IMR-90 (cell line): ENCODE measurements at regions not wholly inside any gene's neighbourhood (a gene's known extent, or its start where the extent isn't known, plus 50 kb on each side); places are given as distances from the start of the nearest gene placed in this dataset.

Source experiments
- ATAC-seq: fragments of 200-7000 bp; cut with Tn5 transposase; 2 replicates; pipeline ENCODE4 v1.9.1; 2020; ENCODE audit warnings: low read depth, mild to moderate bottlenecking, moderate library complexity
- BruUV-seq: library from RNA; stranded (reverse); fragments of 400-500 nt; replicated peaks from 2 replicates; lab custom pipeline; 2021; lab: Mats Ljungman, UMichigan
- CTCF ChIA-PET: fragments of 300-600 bp; formaldehyde crosslinking; extraction: SDS; loops from one replicate; lab custom pipeline; 2021; ENCODE audit warnings: antibody characterized with exemption; lab: Yijun Ruan, JAX
- POLR2A ChIA-PET: fragments of 300-600 bp; sonication (Branson Sonifier 250); formaldehyde crosslinking; loops from one replicate; lab custom pipeline; 2022; ENCODE audit warnings: antibody characterized with exemption; ENCODE audit not compliant: unreplicated experiment; lab: Charles Lee
- DNase-seq: peaks from one replicate; pipeline ENCODE4 v3.0.0; 2013
- H2AFZ ChIP-seq: replicated peaks from 2 replicates; pipeline ENCODE3; 2013; ENCODE audit warnings: low read length, mild to moderate bottlenecking; ENCODE audit not compliant: poor library complexity
- H2AK5ac ChIP-seq: 2 replicates; pipeline ENCODE4 v1.6.1; 2013; ENCODE audit warnings: low read depth, low read length, inconsistent platforms
- H2AK9ac ChIP-seq: replicated peaks from 2 replicates; pipeline ENCODE3; 2013; ENCODE audit warnings: mild to moderate bottlenecking, low read depth, low read length, moderate library complexity; ENCODE audit not compliant: poor library complexity
- H2BK120ac ChIP-seq: 2 replicates; pipeline ENCODE4 v1.6.1; 2013; ENCODE audit warnings: low read depth, low read length, inconsistent platforms
- H2BK15ac ChIP-seq: 3 replicates; pipeline ENCODE4 v1.6.1; 2013; ENCODE audit warnings: low read depth, low read length, inconsistent platforms
- H2BK20ac ChIP-seq: 2 replicates; pipeline ENCODE4 v1.6.1; 2013; ENCODE audit warnings: low read depth, mild to moderate bottlenecking, inconsistent platforms, low read length, moderate library complexity
- H2BK5ac ChIP-seq: 2 replicates; pipeline ENCODE4 v1.6.1; 2013; ENCODE audit warnings: mild to moderate bottlenecking, low read depth, low read length, inconsistent platforms; ENCODE audit not compliant: poor library complexity, severe bottlenecking
- H3K14ac ChIP-seq: replicated peaks from 2 replicates; pipeline ENCODE4 v1.6.1; 2013; ENCODE audit warnings: low read depth, low read length, inconsistent platforms
- H3K18ac ChIP-seq: 2 replicates; pipeline ENCODE4 v1.6.1; 2013; ENCODE audit warnings: low read depth, low read length, control low read depth
- H3K23ac ChIP-seq: 2 replicates; pipeline ENCODE4 v1.6.1; 2013; ENCODE audit warnings: low read depth, low read length, inconsistent platforms
- H3K27ac ChIP-seq: 2 replicates; pipeline ENCODE4 v1.5.1; 2013; ENCODE audit warnings: mild to moderate bottlenecking, control low read depth, low read length; ENCODE audit not compliant: insufficient read depth
- H3K27me3 ChIP-seq: 2 replicates; pipeline ENCODE4 v1.6.1; 2013; ENCODE audit warnings: low read length; ENCODE audit not compliant: control insufficient read depth, insufficient read depth
- H3K36me3 ChIP-seq: 2 replicates; pipeline ENCODE4 v1.6.1; 2013; ENCODE audit warnings: low read length, mixed read lengths; ENCODE audit not compliant: control insufficient read depth, insufficient read depth
- H3K4ac ChIP-seq: 2 replicates; pipeline ENCODE4 v1.6.1; 2013; ENCODE audit warnings: low read depth, low read length, inconsistent platforms
- H3K4me1 ChIP-seq: 2 replicates; pipeline ENCODE4 v1.6.1; 2013; ENCODE audit warnings: low read length, mixed read lengths; ENCODE audit not compliant: control insufficient read depth, insufficient read depth
- H3K4me2 ChIP-seq: 2 replicates; pipeline ENCODE4 v1.6.1; 2013; ENCODE audit warnings: low read depth, mild to moderate bottlenecking, control low read depth, low read length, moderate library complexity
- H3K4me3 ChIP-seq: 2 replicates; pipeline ENCODE4 v1.5.1; 2013; ENCODE audit warnings: low read depth, mild to moderate bottlenecking, control low read depth, low read length, moderate library complexity; ENCODE audit not compliant: insufficient read depth
- H3K56ac ChIP-seq: 2 replicates; pipeline ENCODE4 v1.6.1; 2013; ENCODE audit warnings: low read length, inconsistent platforms; ENCODE audit not compliant: insufficient read depth; ENCODE audit errors: extremely low read depth
- H3K79me1 ChIP-seq, 2 experiments: 2 replicates each; pipeline ENCODE4 v1.6.1; 2013; ENCODE audit warnings: low read length in 2 of 2, inconsistent platforms in 1 of 2, low read depth in 1 of 2
- H3K9ac ChIP-seq: 2 replicates; pipeline ENCODE4 v1.6.1; 2013; ENCODE audit warnings: low read depth, low read length, control low read depth
- H3K9me1 ChIP-seq: 2 replicates; pipeline ENCODE4 v1.6.1; 2013; ENCODE audit warnings: low read length, inconsistent platforms; ENCODE audit not compliant: insufficient read depth
- H3K9me3 ChIP-seq: 2 replicates; pipeline ENCODE4 v1.6.1; 2013; ENCODE audit warnings: low read length; ENCODE audit not compliant: control insufficient read depth, insufficient read depth
- H4K20me1 ChIP-seq: 2 replicates; pipeline ENCODE4 v1.6.1; 2013; ENCODE audit warnings: low read length, inconsistent platforms; ENCODE audit not compliant: insufficient read depth
- H4K5ac ChIP-seq: 2 replicates; pipeline ENCODE4 v1.6.1; 2013; ENCODE audit warnings: mild to moderate bottlenecking, low read depth, low read length, control low read depth
- H4K8ac ChIP-seq, 2 experiments: 2 replicates each; pipeline ENCODE4 v1.6.1; 2013; ENCODE audit warnings: low read depth in 2 of 2, low read length in 2 of 2, control low read depth in 1 of 2, inconsistent platforms in 1 of 2
- H4K91ac ChIP-seq: 2 replicates; pipeline ENCODE4 v1.6.1; 2013; ENCODE audit warnings: low read depth, low read length, inconsistent platforms; ENCODE audit not compliant: insufficient read depth
- BHLHE40 ChIP-seq: fragments of 150-350 bp; IDR thresholded peaks from 2 replicates; pipeline ENCODE4 v1.6.1; 2016; ENCODE audit warnings: mild to moderate bottlenecking, low read depth, low read length
- CEBPB ChIP-seq: IDR thresholded peaks from 2 replicates; pipeline ENCODE4 v1.6.1; 2012; ENCODE audit warnings: low read depth, low read length, improper control_type of control experiment
- CHD1 ChIP-seq: IDR thresholded peaks from 2 replicates; pipeline ENCODE4 v1.6.1; 2012; ENCODE audit warnings: low read depth, low read length, improper control_type of control experiment
- CTCF ChIP-seq: conservative IDR thresholded peaks from 2 replicates; pipeline ENCODE4 v1.5.1; 2012; ENCODE audit warnings: mild to moderate bottlenecking, low read depth, low read length, improper control_type of control experiment
- ELK1 ChIP-seq: fragments of 150-350 bp; IDR thresholded peaks from 2 replicates; pipeline ENCODE4 v1.6.1; 2016; ENCODE audit warnings: low read depth, mild to moderate bottlenecking, low read length, moderate library complexity, borderline replicate concordance
- FOS ChIP-seq: fragments of 150-350 bp; IDR thresholded peaks from 2 replicates; pipeline ENCODE4 v1.6.1; 2016; ENCODE audit warnings: low read depth, low read length
- MAFK ChIP-seq: IDR thresholded peaks from 2 replicates; pipeline ENCODE4 v1.6.1; 2012; ENCODE audit warnings: low read depth, low read length, improper control_type of control experiment
- MAZ ChIP-seq: IDR thresholded peaks from 2 replicates; pipeline ENCODE4 v1.6.1; 2012; ENCODE audit warnings: low read depth, mild to moderate bottlenecking, low read length, improper control_type of control experiment, moderate library complexity, borderline replicate concordance
- MXI1 ChIP-seq: IDR thresholded peaks from 2 replicates; pipeline ENCODE4 v1.6.1; 2012; ENCODE audit warnings: low read depth, mild to moderate bottlenecking, low read length, moderate library complexity, borderline replicate concordance
- NFE2L2 ChIP-seq: fragments of 150-350 bp; IDR thresholded peaks from 2 replicates; pipeline ENCODE4 v1.6.1; 2016; ENCODE audit warnings: low read depth, mild to moderate bottlenecking, low read length
- POLR2A ChIP-seq: IDR thresholded peaks from 2 replicates; pipeline ENCODE4 v1.6.1; 2012; ENCODE audit warnings: mild to moderate bottlenecking, low read depth, low read length
- RAD21 ChIP-seq: IDR thresholded peaks from 2 replicates; pipeline ENCODE4 v1.6.1; 2012; ENCODE audit warnings: low read length, improper control_type of control experiment
- RCOR1 ChIP-seq: IDR thresholded peaks from 2 replicates; pipeline ENCODE4 v1.6.1; 2012; ENCODE audit warnings: mild to moderate bottlenecking, low read length, improper control_type of control experiment; ENCODE audit not compliant: insufficient replicate concordance
- RFX5 ChIP-seq: IDR thresholded peaks from 2 replicates; pipeline ENCODE4 v1.8.0; 2012; ENCODE audit warnings: low read depth, mild to moderate bottlenecking, low read length, moderate library complexity
- SMC3 ChIP-seq: fragments of 150-350 bp; IDR thresholded peaks from 2 replicates; pipeline ENCODE4 v1.6.1; 2016; ENCODE audit warnings: low read depth, mild to moderate bottlenecking, antibody characterized with exemption, low read length, moderate library complexity
- USF2 ChIP-seq: fragments of 150-350 bp; IDR thresholded peaks from 2 replicates; pipeline ENCODE4 v1.6.1; 2017; ENCODE audit warnings: mild to moderate bottlenecking, antibody characterized with exemption, low read length, low read depth
- WGBS, 2 experiments: methylation state at CpG; one replicate each; pipeline versions ENCODE4 v1.1.5 to v1.1.7; 2013; ENCODE audit warnings: missing lambda C conversion rate in 2 of 2; ENCODE audit not compliant: insufficient read length in 1 of 2; ENCODE audit errors: extremely low coverage in 2 of 2; 5-methylcytosine and 5-hydroxymethylcytosine counted together
- dilution Hi-C: fragments of 300-500 bp; cut with HindIII; formaldehyde crosslinking; loops from one replicate; pipeline ENCODE4 v1.14.3; 2018; ENCODE audit warnings: low sequenced_read_pairs; ENCODE audit not compliant: unreplicated experiment
- in situ Hi-C: fragments of 300-500 bp; cut with MboI; formaldehyde crosslinking; loops from 3 replicates; pipeline ENCODE4 v1.14.3; 2019; ENCODE audit warnings: low sequenced_read_pairs, inconsistent platforms, mixed read lengths
- intact Hi-C: fragments of 100-400 bp; cut with micrococcal nuclease; formaldehyde crosslinking; loops from 2 replicates; pipeline ENCODE4 v1.10.0; 2022

GRCh38 chr15:96177279-96177678 is 153.2 kb upstream of the NR2F2 start:
- Histone ChIP-seq H4K8ac (no peak overlapping the region), H3K23ac (no peak overlapping the region), H2BK5ac (no peak overlapping the region), H3K79me1 (no peaks in the 10 kb centered on the region), H3K36me3 (no peaks in the 10 kb centered on the region; the same call in 1 of the 2 replicates), H3K4me2 (no peak overlapping the region), H4K5ac (no peak overlapping the region), H3K14ac (no peak overlapping the region), H2AFZ (no peak overlapping the region), H2BK15ac (no peak overlapping the region), H4K91ac (no peak overlapping the region), H3K9ac (no peak overlapping the region), H3K27me3 (no peaks in the 10 kb centered on the region), H3K9me3 (no peaks in the 10 kb centered on the region), H3K4me3 (no peak overlapping the region), H3K18ac (no peak overlapping the region), H4K20me1 (no peaks in the 10 kb centered on the region), H3K4ac (no peak overlapping the region), H3K9me1 (no peaks in the 10 kb centered on the region), H2BK120ac (no peak overlapping the region), H2AK5ac (no peak overlapping the region), H2BK20ac (no peak overlapping the region), H3K27ac (no peak overlapping the region), H3K56ac (no peak overlapping the region), H3K4me1 (peaks cover 4% of the 10 kb centered on the region), H2AK9ac (no peak overlapping the region)
- no peak for ATAC-seq
- intact Hi-C loops (loop anchor here (10.0 kb wide), 1 partner anchor 892 kb away; no protein-coding TSS in a partner anchor), in situ Hi-C loops (no loop called here), dilution Hi-C loops (no loop called here)
- TF ChIP-seq CTCF (no peak), SMC3 (no peak), BHLHE40 (no peak), CEBPB (no peak), MAFK (no peak), FOS (no peak), MXI1 (no peak), RFX5 (no peak), NFE2L2 (no peak), MAZ (no peak), CHD1 (no peak), RAD21 (no peak), RCOR1 (no peak), ELK1 (no peak), USF2 (no peak), POLR2A (no peak)
- BruUV-seq = no TSS peak
- ChIA-PET POLR2A (no interaction called here), CTCF (no interaction called here)
- no peak for DNase-seq
- no CpG with 5 or more reads among the region's 1 CpG for WGBS, 2 experiments
